A549 (cell line): ENCODE measurements at regions not wholly inside any gene's neighbourhood (a gene's known extent, or its start where the extent isn't known, plus 50 kb on each side); places are given as distances from the start of the nearest gene placed in this dataset.

Experiments
- ATAC-seq, 2 experiments: fragments of 200-7000 bp in 1 of 2; fragments of >200 bp in 1 of 2; cut with Nextera tagmentation in 1 of 2; cut with Tn5 transposase in 1 of 2; 3 replicates each; pipeline versions ENCODE4 v1.8.0 to v1.9.1; 2018 to 2020; ENCODE audit warnings: mild to moderate bottlenecking in 1 of 2, moderate library complexity in 1 of 2
- CTCF ChIA-PET: fragments of 300-600 bp; sonication (Branson Sonifier 250); formaldehyde crosslinking; extraction: SDS; loops from one replicate; lab custom pipeline; 2021; ENCODE audit warnings: antibody characterized with exemption, inconsistent platforms; lab: Yijun Ruan, JAX
- POLR2A ChIA-PET: fragments of 350-600 bp; formaldehyde crosslinking; extraction: SDS; loops from one replicate; lab custom pipeline; 2021; ENCODE audit warnings: antibody characterized with exemption, inconsistent platforms; lab: Yijun Ruan, JAX
- DNase-seq, 2 experiments: peaks; one replicate each; pipeline versions ENCODE4 v3.0.0 to v3.0.0-alpha.2; 2011 to 2016; ENCODE audit warnings: low read depth in 1 of 2, low spot score in 1 of 2
- FAIRE-seq: peaks from 2 replicates; lab custom pipeline; 2011; peaks lifted over from hg19 to GRCh38; lab: Jason Lieb, UNC
- H3K27ac ChIP-seq, 2 experiments: fragments of >200 bp; sonication (Bioruptor Twin); formaldehyde crosslinking; 3 replicates each; pipeline ENCODE4 v1.5.1; 2016 to 2017
- H3K4me1 ChIP-seq: fragments of >200 bp; sonication (Bioruptor Twin); formaldehyde crosslinking; 3 replicates; pipeline ENCODE4 v1.6.1; 2016
- H3K4me2 ChIP-seq: fragments of >200 bp; sonication (Bioruptor Twin); formaldehyde crosslinking; 3 replicates; pipeline ENCODE4 v1.6.1; 2016
- H3K4me3 ChIP-seq: fragments of >200 bp; sonication (Bioruptor Twin); formaldehyde crosslinking; 3 replicates; pipeline ENCODE4 v1.5.1; 2016
- H3K9me3 ChIP-seq: fragments of >200 bp; sonication (Bioruptor Twin); formaldehyde crosslinking; 3 replicates; pipeline ENCODE4 v1.6.1; 2016
- EHMT2 ChIP-seq: fragments of 200-600 bp; sonication (generic); IDR thresholded peaks from 2 replicates; pipeline ENCODE4 v1.6.1; 2016; ENCODE audit warnings: antibody characterized with exemption, low read depth, mild to moderate bottlenecking, moderate library complexity
- EP300 ChIP-seq, 2 experiments: fragments of >200 bp; sonication (Bioruptor Twin); formaldehyde crosslinking; IDR thresholded peaks; 2 replicates in 1 of 2; 3 replicates in 1 of 2; pipeline ENCODE4 v1.6.1; 2016 to 2017
- FOXS1 ChIP-seq: fragments of 250-450 bp; sonication (Bioruptor Pico); IDR thresholded peaks from 2 replicates; pipeline ENCODE4 v1.5.0; 2020; ENCODE audit warnings: mild to moderate bottlenecking, moderate library complexity
- HEYL ChIP-seq: fragments of 250-450 bp; sonication (Bioruptor Pico); IDR thresholded peaks from 2 replicates; pipeline ENCODE4 v1.8.0; 2021; ENCODE audit warnings: mild to moderate bottlenecking, moderate library complexity
- HOXA7 ChIP-seq: fragments of 250-450 bp; sonication (Bioruptor Pico); IDR thresholded peaks from 2 replicates; pipeline ENCODE4 v1.5.0; 2020; ENCODE audit warnings: mild to moderate bottlenecking, moderate library complexity
- JUN ChIP-seq, 2 experiments: fragments of >200 bp; sonication (Bioruptor Twin); formaldehyde crosslinking; IDR thresholded peaks; 2 replicates in 1 of 2; 3 replicates in 1 of 2; pipeline ENCODE4 v1.6.1; 2016 to 2017
- JUNB ChIP-seq: fragments of >200 bp; sonication (Bioruptor Twin); formaldehyde crosslinking; IDR thresholded peaks from 2 replicates; pipeline ENCODE4 v1.6.1; 2016
- MAFK ChIP-seq: fragments of 450-650 bp; IDR thresholded peaks from 2 replicates; pipeline ENCODE4 v1.6.1; 2014; ENCODE audit not compliant: partially characterized antibody
- MYC ChIP-seq: IDR thresholded peaks from 2 replicates; pipeline ENCODE4 v1.6.1; 2012; ENCODE audit warnings: mild to moderate bottlenecking, inconsistent platforms, low read length, improper control_type of control experiment, borderline replicate concordance
- NPAS2 ChIP-seq: fragments of 250-450 bp; sonication (Bioruptor Pico); IDR thresholded peaks from 2 replicates; pipeline ENCODE4 v1.8.0; 2022; ENCODE audit warnings: mild to moderate bottlenecking, moderate library complexity, borderline replicate concordance
- NR3C1 ChIP-seq: fragments of >200 bp; sonication (Bioruptor Twin); formaldehyde crosslinking; IDR thresholded peaks from 3 replicates; pipeline ENCODE4 v1.6.1; 2017
- POLR2A ChIP-seq: IDR thresholded peaks from 2 replicates; pipeline ENCODE4 v1.6.1; 2012; ENCODE audit warnings: mild to moderate bottlenecking, low read length
- RAD21 ChIP-seq, 2 experiments: fragments of >200 bp in 1 of 2; sonication (Bioruptor Twin) in 1 of 2; formaldehyde crosslinking in 1 of 2; IDR thresholded peaks in 1 of 2; conservative IDR thresholded peaks in 1 of 2; 2 replicates in 1 of 2; 3 replicates in 1 of 2; pipeline ENCODE4 v1.6.1; 2012 to 2018; ENCODE audit warnings: inconsistent platforms in 1 of 2
- RCOR1 ChIP-seq: fragments of 150-350 bp; IDR thresholded peaks from 2 replicates; pipeline ENCODE4 v1.6.1; 2014; ENCODE audit warnings: antibody characterized with exemption, low read length, low read depth
- RFX5 ChIP-seq: fragments of 450-650 bp; IDR thresholded peaks from 2 replicates; pipeline ENCODE4 v1.7.1; 2014; ENCODE audit warnings: antibody characterized with exemption, mild to moderate bottlenecking, moderate library complexity
- TFCP2L1 ChIP-seq: fragments of 250-450 bp; sonication (Bioruptor Pico); IDR thresholded peaks from 2 replicates; pipeline ENCODE4 v1.5.0; 2021; ENCODE audit warnings: mild to moderate bottlenecking
- TP53 ChIP-seq: fragments of 250-450 bp; sonication (Bioruptor Pico); IDR thresholded peaks from 2 replicates; pipeline ENCODE4 v1.5.0; 2021; ENCODE audit warnings: mild to moderate bottlenecking, moderate library complexity
- ZNF302 ChIP-seq: fragments of 250-450 bp; sonication (Bioruptor Pico); IDR thresholded peaks from 2 replicates; pipeline ENCODE4 v1.9.0; 2021; ENCODE audit warnings: inconsistent platforms, mild to moderate bottlenecking, moderate library complexity
- WGBS: methylation state at CpG from one replicate; pipeline ENCODE4 v1.1.6; 2017; ENCODE audit errors: missing lambda C conversion rate; 5-methylcytosine and 5-hydroxymethylcytosine counted together
- TF ChIP-seq, protein P1 (sequence below): IDR thresholded peaks from 2 replicates; pipeline ENCODE4 v1.6.1; 2012
- TF ChIP-seq, protein P2 (sequence below): fragments of 450-650 bp; IDR thresholded peaks from 2 replicates; pipeline ENCODE4 v1.6.1; 2014; ENCODE audit warnings: antibody characterized with exemption
- TF ChIP-seq, protein P3 (sequence below): fragments of >200 bp; sonication (Bioruptor Twin); formaldehyde crosslinking; IDR thresholded peaks from 2 replicates; pipeline ENCODE4 v1.6.1; 2016
- TF ChIP-seq, protein P4 (sequence below): fragments of >200 bp; sonication (Bioruptor Twin); formaldehyde crosslinking; IDR thresholded peaks from 3 replicates; pipeline ENCODE4 v1.6.1; 2016
- TF ChIP-seq, protein P5 (sequence below): fragments of >200 bp; sonication (Bioruptor Twin); formaldehyde crosslinking; IDR thresholded peaks from 3 replicates; pipeline ENCODE4 v1.5.1; 2016
- TF ChIP-seq, protein P6 (sequence below): fragments of 250-450 bp; sonication (Bioruptor Pico); IDR thresholded peaks from 2 replicates; pipeline ENCODE4 v1.5.0; 2021; ENCODE audit warnings: mild to moderate bottlenecking, moderate library complexity, borderline replicate concordance
- TF ChIP-seq, protein P7 (sequence below): IDR thresholded peaks from 2 replicates; pipeline ENCODE4 v1.6.1; 2012

DNA sequence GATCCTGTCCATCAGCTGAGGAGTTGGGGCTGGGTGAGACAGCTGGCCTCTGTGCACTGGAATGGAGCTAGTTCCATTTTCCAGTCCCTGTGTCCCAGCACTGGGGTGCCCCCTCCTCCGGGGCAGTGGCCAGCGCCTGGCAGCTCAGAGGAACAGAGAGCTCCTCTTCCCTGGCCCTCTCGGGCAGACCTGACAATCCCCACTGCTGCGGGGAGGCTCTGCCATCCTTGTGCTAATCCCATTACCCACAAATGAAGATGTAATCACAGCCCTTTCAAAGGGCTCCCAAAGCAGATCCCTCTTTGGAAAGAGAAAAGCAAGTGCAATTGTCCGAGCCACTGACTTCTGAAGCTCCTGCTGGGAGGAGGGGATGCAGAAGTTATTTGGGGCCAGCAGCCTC is 75.1 kb upstream of the MSX1 start:
- FAIRE-seq (no peak), DNase-seq (no peak), ATAC-seq (no peak)
- 25% methylated on average over 2 of the region's 5 CpGs for WGBS
- CTCF ChIA-PET: no interaction called here
- Histone ChIP-seq H3K4me2 (no peak overlapping the region), H3K4me3 (no peak overlapping the region), H3K27ac (no peak overlapping the region), H3K4me1 (no peaks in the 10 kb centered on the region), H3K9me3 (0 out of 3 replicates have a peak, but pooled peaks cover 6% of the 10 kb centered on the region)
- TF ChIP-seq ZNF302 (CRISPR knock-in tag) (no peak), HEYL (CRISPR knock-in tag) (no peak), TFCP2L1 (CRISPR knock-in tag) (no peak), EHMT2 (no peak), NR3C1 (no peak), RFX5 (no peak)
- TF ChIP-seq, protein P1, sequence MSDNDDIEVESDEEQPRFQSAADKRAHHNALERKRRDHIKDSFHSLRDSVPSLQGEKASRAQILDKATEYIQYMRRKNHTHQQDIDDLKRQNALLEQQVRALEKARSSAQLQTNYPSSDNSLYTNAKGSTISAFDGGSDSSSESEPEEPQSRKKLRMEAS: no peak
- TF ChIP-seq, protein P2, sequence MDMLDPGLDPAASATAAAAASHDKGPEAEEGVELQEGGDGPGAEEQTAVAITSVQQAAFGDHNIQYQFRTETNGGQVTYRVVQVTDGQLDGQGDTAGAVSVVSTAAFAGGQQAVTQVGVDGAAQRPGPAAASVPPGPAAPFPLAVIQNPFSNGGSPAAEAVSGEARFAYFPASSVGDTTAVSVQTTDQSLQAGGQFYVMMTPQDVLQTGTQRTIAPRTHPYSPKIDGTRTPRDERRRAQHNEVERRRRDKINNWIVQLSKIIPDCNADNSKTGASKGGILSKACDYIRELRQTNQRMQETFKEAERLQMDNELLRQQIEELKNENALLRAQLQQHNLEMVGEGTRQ: no peak
- TF ChIP-seq, protein P3, sequence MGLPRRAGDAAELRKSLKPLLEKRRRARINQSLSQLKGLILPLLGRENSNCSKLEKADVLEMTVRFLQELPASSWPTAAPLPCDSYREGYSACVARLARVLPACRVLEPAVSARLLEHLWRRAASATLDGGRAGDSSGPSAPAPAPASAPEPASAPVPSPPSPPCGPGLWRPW: no peak
- POLR2A ChIA-PET: no interaction called here

DNA sequence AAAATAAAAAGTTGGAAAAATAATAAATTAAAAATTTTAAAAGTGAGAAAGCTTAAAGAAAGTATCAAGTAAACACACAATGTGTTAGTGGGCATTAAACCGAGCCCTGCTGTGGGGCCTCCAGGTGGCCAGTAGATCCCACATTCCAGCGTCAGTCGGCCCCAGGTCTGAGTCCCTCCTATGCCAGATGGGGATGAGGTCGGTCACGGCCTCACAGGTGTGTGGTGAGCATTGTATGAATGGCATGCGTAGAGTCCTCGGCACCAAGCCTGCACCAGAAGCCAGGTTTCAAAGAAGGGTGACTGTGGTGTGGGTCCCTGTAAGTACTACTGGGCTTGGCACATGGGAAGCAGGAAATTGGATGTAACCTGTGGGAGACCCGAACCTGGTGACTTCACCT is 75.6 kb upstream of the MSX1 start:
- Histone ChIP-seq H3K4me2 (no peak overlapping the region), H3K4me3 (no peak overlapping the region)
- TF ChIP-seq, protein P4, sequence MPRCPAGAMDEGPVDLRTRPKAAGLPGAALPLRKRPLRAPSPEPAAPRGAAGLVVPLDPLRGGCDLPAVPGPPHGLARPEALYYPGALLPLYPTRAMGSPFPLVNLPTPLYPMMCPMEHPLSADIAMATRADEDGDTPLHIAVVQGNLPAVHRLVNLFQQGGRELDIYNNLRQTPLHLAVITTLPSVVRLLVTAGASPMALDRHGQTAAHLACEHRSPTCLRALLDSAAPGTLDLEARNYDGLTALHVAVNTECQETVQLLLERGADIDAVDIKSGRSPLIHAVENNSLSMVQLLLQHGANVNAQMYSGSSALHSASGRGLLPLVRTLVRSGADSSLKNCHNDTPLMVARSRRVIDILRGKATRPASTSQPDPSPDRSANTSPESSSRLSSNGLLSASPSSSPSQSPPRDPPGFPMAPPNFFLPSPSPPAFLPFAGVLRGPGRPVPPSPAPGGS: no peak
- TF ChIP-seq EP300 (IDR thresholded peaks at IDR 0.05) (no peak), NR3C1 (no peak), HOXA7 (CRISPR knock-in tag) (no peak), JUNB (no peak), RAD21 (conservative IDR thresholded peaks at IDR 0.05 in 1 of 2, IDR thresholded peaks at IDR 0.05 in 1 of 2) (no peak), RCOR1 (no peak), JUN (IDR thresholded peaks at IDR 0.05) (no peak), POLR2A (no peak), MYC (no peak), NPAS2 (no peak), ZNF302 (CRISPR knock-in tag) (no peak), TP53 (no peak), FOXS1 (CRISPR knock-in tag) (no peak), MAFK (no peak)
- TF ChIP-seq, protein P5, sequence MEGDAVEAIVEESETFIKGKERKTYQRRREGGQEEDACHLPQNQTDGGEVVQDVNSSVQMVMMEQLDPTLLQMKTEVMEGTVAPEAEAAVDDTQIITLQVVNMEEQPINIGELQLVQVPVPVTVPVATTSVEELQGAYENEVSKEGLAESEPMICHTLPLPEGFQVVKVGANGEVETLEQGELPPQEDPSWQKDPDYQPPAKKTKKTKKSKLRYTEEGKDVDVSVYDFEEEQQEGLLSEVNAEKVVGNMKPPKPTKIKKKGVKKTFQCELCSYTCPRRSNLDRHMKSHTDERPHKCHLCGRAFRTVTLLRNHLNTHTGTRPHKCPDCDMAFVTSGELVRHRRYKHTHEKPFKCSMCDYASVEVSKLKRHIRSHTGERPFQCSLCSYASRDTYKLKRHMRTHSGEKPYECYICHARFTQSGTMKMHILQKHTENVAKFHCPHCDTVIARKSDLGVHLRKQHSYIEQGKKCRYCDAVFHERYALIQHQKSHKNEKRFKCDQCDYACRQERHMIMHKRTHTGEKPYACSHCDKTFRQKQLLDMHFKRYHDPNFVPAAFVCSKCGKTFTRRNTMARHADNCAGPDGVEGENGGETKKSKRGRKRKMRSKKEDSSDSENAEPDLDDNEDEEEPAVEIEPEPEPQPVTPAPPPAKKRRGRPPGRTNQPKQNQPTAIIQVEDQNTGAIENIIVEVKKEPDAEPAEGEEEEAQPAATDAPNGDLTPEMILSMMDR: no peak
- TF ChIP-seq, protein P6, sequence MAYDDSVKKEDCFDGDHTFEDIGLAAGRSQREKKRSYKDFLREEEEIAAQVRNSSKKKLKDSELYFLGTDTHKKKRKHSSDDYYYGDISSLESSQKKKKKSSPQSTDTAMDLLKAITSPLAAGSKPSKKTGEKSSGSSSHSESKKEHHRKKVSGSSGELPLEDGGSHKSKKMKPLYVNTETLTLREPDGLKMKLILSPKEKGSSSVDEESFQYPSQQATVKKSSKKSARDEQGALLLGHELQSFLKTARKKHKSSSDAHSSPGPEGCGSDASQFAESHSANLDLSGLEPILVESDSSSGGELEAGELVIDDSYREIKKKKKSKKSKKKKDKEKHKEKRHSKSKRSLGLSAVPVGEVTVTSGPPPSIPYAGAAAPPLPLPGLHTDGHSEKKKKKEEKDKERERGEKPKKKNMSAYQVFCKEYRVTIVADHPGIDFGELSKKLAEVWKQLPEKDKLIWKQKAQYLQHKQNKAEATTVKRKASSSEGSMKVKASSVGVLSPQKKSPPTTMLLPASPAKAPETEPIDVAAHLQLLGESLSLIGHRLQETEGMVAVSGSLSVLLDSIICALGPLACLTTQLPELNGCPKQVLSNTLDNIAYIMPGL: no peak
- TF ChIP-seq, protein P7, sequence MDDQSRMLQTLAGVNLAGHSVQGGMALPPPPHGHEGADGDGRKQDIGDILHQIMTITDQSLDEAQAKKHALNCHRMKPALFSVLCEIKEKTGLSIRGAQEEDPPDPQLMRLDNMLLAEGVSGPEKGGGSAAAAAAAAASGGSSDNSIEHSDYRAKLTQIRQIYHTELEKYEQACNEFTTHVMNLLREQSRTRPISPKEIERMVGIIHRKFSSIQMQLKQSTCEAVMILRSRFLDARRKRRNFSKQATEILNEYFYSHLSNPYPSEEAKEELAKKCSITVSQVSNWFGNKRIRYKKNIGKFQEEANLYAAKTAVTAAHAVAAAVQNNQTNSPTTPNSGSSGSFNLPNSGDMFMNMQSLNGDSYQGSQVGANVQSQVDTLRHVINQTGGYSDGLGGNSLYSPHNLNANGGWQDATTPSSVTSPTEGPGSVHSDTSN: no peak

More for the DNA sequence above, 75.6 kb upstream of the MSX1 start:
- Histone ChIP-seq H3K4me1 (no peaks in the 10 kb centered on the region), H3K9me3 (0 out of 3 replicates have a peak, but pooled peaks cover 5% of the 10 kb centered on the region), H3K27ac (no peak overlapping the region)
- ATAC-seq (no peak), DNase-seq (no peak), FAIRE-seq (no peak)
- WGBS: 54% methylated on average over 7 of the region's 8 CpGs
- ChIA-PET POLR2A (no interaction called here), CTCF (no interaction called here)
